Liver (tissue), 8 donors: ENCODE measurements at regions not wholly inside any gene's neighbourhood (a gene's known extent, or its start where the extent isn't known, plus 50 kb on each side); places are given as distances from the start of the nearest gene placed in this dataset.

Experiments used
- DNase-seq: peaks from one replicate; pipeline ENCODE4 v3.0.0-alpha.2; 2017; ENCODE audit warnings: low spot score
- H3K27ac ChIP-seq, 2 donors: one replicate each; pipeline ENCODE4 v1.7.0; 2013; ENCODE audit warnings: inconsistent platforms in 2 of 2, low read length in 2 of 2, control low read depth in 1 of 2, low read depth in 1 of 2, mild to moderate bottlenecking in 1 of 2
- H3K27me3 ChIP-seq, 4 donors: one replicate each; pipeline versions ENCODE4 v1.6.1 to v1.7.0; 2013; ENCODE audit warnings: low read length in 3 of 4, inconsistent platforms in 1 of 4, mild to moderate bottlenecking in 1 of 4, moderate library complexity in 1 of 4; ENCODE audit not compliant: control insufficient read depth in 4 of 4, insufficient read depth in 4 of 4
- H3K36me3 ChIP-seq, 4 donors: one replicate each; pipeline versions ENCODE4 v1.6.1 to v1.7.0; 2013; ENCODE audit warnings: low read length in 3 of 4, mild to moderate bottlenecking in 3 of 4, low read depth in 1 of 4, moderate library complexity in 1 of 4; ENCODE audit not compliant: control insufficient read depth in 4 of 4, insufficient read depth in 3 of 4
- H3K4me1 ChIP-seq, 4 donors: one replicate each; pipeline versions ENCODE4 v1.6.1 to v1.7.0; 2013; ENCODE audit warnings: low read length in 3 of 4, mild to moderate bottlenecking in 3 of 4, moderate library complexity in 1 of 4; ENCODE audit not compliant: control insufficient read depth in 4 of 4, insufficient read depth in 4 of 4
- H3K4me3 ChIP-seq, 3 donors: one replicate each; pipeline versions ENCODE4 v1.6.1 to v1.7.0; 2013; ENCODE audit warnings: low read length in 3 of 3, control low read depth in 1 of 3, low read depth in 1 of 3, mild to moderate bottlenecking in 1 of 3
- H3K9ac ChIP-seq, 2 donors: one replicate each; pipeline ENCODE4 v1.7.0; 2013; ENCODE audit warnings: low read length in 2 of 2, mild to moderate bottlenecking in 2 of 2, moderate library complexity in 2 of 2, control low read depth in 1 of 2, low read depth in 1 of 2
- H3K9me3 ChIP-seq, 4 donors: one replicate each; pipeline versions ENCODE4 v1.6.1 to v1.7.0; 2013; ENCODE audit warnings: low read length in 3 of 4; ENCODE audit not compliant: control insufficient read depth in 4 of 4
- EGR1 ChIP-seq, 2 donors: IDR thresholded peaks; 2 replicates each; pipeline ENCODE4 v1.6.1; 2016 to 2018; ENCODE audit warnings: antibody characterized with exemption in 2 of 2, low read depth in 2 of 2
- GABPA ChIP-seq, 2 donors: IDR thresholded peaks in 1 of 2; conservative IDR thresholded peaks in 1 of 2; 2 replicates each; pipeline ENCODE4 v1.6.1; 2016; ENCODE audit warnings: antibody characterized with exemption in 2 of 2, mild to moderate bottlenecking in 1 of 2, moderate library complexity in 1 of 2
- HNF4A ChIP-seq, 2 donors: conservative IDR thresholded peaks; 2 replicates each; pipeline ENCODE4 v1.6.1; 2016; ENCODE audit warnings: antibody characterized with exemption in 2 of 2, mild to moderate bottlenecking in 2 of 2
- HNF4G ChIP-seq: IDR thresholded peaks from 2 replicates; pipeline ENCODE4 v1.6.1; 2016; ENCODE audit warnings: antibody characterized with exemption
- MAX ChIP-seq: IDR thresholded peaks from 2 replicates; pipeline ENCODE4 v1.6.1; 2016; ENCODE audit warnings: antibody characterized with exemption
- RAD21 ChIP-seq, 2 donors: IDR thresholded peaks; 2 replicates each; pipeline ENCODE4 v1.6.1; 2016; ENCODE audit warnings: antibody characterized with exemption in 2 of 2, mild to moderate bottlenecking in 2 of 2
- RXRA ChIP-seq, 2 donors: IDR thresholded peaks; 2 replicates each; pipeline ENCODE4 v1.6.1; 2017 to 2018; ENCODE audit warnings: antibody characterized with exemption in 2 of 2, mild to moderate bottlenecking in 1 of 2
- SP1 ChIP-seq: IDR thresholded peaks from 2 replicates; pipeline ENCODE4 v1.6.1; 2018; ENCODE audit warnings: antibody characterized with exemption, mild to moderate bottlenecking
- TAF1 ChIP-seq: conservative IDR thresholded peaks from 2 replicates; pipeline ENCODE4 v1.6.1; 2016; ENCODE audit warnings: antibody characterized with exemption, mild to moderate bottlenecking
- YY1 ChIP-seq: IDR thresholded peaks from 2 replicates; pipeline ENCODE4 v1.6.1; 2016; ENCODE audit warnings: antibody characterized with exemption, mild to moderate bottlenecking
- WGBS: extraction: QIAGEN DNeasy Blood & Tissue Kit; methylation state at CpG from one replicate; pipeline ENCODE4 v1.1.7; 2013; 5-methylcytosine and 5-hydroxymethylcytosine counted together
- TF ChIP-seq, protein P1 (sequence below): IDR thresholded peaks from 2 replicates; pipeline ENCODE4 v1.6.1; 2016; ENCODE audit warnings: antibody characterized with exemption
- TF ChIP-seq, protein P2 (sequence below): IDR thresholded peaks from 2 replicates; pipeline ENCODE4 v1.6.1; 2016; ENCODE audit warnings: antibody characterized with exemption
- TF ChIP-seq, protein P3 (sequence below): fragments of 150-350 bp; IDR thresholded peaks from 2 replicates; pipeline ENCODE4 v1.5.1; 2017; ENCODE audit warnings: improper control_type of control experiment, low read depth, low read length; ENCODE audit not compliant: missing input control
- donor health status: healthy.
- donor health status: healthy.
- donor health status: healthy.
- donor health status: healthy.
- donor health status: healthy.

DNA sequence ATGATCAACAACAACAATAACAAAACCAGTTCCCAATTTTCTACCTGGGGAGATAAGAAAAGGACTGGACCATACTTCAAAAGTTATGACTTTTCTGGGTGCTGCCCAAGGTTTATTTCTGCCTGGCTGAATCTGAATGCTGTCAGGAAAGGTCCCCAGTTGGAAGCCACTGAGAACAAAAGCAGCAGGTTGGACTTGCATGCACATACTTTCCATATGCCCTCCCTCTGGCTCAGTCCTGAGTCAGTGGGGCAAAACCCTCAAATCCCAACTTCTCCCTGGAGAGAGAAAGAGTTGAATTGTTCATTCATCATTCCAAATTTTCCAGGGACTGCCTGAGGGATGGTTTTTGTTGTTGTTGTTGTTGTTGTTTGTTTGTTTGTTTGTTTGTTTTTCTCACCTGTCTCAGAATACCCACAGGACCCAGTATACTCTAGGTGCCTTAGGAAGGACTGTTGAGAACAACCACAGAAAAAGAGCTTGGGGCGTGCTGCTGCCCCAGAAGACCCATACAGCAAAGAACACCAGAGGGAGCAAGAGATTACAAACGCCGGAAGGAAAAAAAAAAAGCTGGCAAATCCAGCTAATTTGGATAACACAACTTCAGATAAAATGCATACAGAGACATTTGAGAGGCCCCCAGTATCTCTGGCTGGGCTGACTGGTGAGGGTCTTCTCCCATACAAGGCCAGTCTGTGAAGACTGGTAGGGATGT is 138.9 kb upstream of the INPP4B start:
- no peak overlapping the region for H3K27ac ChIP-seq
- H3K36me3 ChIP-seq, result no peaks in the 10 kb centered on the region
- H3K9me3 ChIP-seq, result no peaks in the 10 kb centered on the region
- H3K27me3 ChIP-seq, result peaks cover 0 to 3% (median 0%) of the 10 kb centered on the region in 4 donors
- DNase-seq, result no peak
- 15% methylated on average over 3 of the region's 3 CpGs for WGBS
- no peak overlapping the region for H3K9ac ChIP-seq
- no peak overlapping the region for H3K4me3 ChIP-seq
- no peaks in the 10 kb centered on the region for H3K4me1 ChIP-seq
- TF ChIP-seq, protein P1, sequence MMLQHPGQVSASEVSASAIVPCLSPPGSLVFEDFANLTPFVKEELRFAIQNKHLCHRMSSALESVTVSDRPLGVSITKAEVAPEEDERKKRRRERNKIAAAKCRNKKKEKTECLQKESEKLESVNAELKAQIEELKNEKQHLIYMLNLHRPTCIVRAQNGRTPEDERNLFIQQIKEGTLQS, result no peak
- TF ChIP-seq HNF4A (conservative IDR thresholded peaks at IDR 0.05), result no peak
- no peak for TF ChIP-seq MAX
- no peak for TF ChIP-seq SP1
- TF ChIP-seq, protein P2, sequence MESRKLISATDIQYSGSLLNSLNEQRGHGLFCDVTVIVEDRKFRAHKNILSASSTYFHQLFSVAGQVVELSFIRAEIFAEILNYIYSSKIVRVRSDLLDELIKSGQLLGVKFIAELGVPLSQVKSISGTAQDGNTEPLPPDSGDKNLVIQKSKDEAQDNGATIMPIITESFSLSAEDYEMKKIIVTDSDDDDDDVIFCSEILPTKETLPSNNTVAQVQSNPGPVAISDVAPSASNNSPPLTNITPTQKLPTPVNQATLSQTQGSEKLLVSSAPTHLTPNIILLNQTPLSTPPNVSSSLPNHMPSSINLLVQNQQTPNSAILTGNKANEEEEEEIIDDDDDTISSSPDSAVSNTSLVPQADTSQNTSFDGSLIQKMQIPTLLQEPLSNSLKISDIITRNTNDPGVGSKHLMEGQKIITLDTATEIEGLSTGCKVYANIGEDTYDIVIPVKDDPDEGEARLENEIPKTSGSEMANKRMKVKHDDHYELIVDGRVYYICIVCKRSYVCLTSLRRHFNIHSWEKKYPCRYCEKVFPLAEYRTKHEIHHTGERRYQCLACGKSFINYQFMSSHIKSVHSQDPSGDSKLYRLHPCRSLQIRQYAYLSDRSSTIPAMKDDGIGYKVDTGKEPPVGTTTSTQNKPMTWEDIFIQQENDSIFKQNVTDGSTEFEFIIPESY, result no peak
- no peak for TF ChIP-seq RXRA (IDR thresholded peaks at IDR 0.05)
- TF ChIP-seq, protein P3, sequence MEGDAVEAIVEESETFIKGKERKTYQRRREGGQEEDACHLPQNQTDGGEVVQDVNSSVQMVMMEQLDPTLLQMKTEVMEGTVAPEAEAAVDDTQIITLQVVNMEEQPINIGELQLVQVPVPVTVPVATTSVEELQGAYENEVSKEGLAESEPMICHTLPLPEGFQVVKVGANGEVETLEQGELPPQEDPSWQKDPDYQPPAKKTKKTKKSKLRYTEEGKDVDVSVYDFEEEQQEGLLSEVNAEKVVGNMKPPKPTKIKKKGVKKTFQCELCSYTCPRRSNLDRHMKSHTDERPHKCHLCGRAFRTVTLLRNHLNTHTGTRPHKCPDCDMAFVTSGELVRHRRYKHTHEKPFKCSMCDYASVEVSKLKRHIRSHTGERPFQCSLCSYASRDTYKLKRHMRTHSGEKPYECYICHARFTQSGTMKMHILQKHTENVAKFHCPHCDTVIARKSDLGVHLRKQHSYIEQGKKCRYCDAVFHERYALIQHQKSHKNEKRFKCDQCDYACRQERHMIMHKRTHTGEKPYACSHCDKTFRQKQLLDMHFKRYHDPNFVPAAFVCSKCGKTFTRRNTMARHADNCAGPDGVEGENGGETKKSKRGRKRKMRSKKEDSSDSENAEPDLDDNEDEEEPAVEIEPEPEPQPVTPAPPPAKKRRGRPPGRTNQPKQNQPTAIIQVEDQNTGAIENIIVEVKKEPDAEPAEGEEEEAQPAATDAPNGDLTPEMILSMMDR, result peak; percentile 39
- TF ChIP-seq RAD21 (IDR thresholded peaks at IDR 0.05), result peak; percentile 65 to 73
- TF ChIP-seq EGR1 (IDR thresholded peaks at IDR 0.05; ENCODE audit: low read depth in 2 of 2), result no peak

DNA sequence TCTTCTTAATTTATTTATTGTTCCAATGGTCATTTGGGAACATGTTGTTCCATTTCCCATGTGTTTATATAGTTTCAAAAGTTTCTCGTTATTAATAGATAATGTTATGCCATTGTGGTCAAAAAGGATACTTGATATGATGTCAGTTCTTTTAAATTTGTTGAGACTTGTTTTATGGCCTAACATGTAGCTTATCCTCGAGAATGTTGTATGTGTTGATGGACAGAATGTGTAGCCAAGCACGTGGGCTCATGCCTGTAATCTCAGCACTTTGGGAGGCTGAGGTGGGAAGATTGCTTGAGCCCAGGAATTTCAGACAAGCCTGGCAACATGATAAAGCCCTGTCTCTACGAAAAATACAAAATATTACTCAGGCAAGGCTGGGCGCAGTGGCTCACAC is 168.5 kb upstream of the USP38 start:
- peaks cover 0 to 4% (median 0%) of the 10 kb centered on the region in 4 donors for H3K9me3 ChIP-seq
- no peaks in the 10 kb centered on the region for H3K27me3 ChIP-seq
- no peak overlapping the region for H3K27ac ChIP-seq
- H3K4me3 ChIP-seq, result no peak overlapping the region
- DNase-seq, result no peak
- TF ChIP-seq, protein P1, result no peak
- TF ChIP-seq, protein P3, result no peak
- TF ChIP-seq TAF1 (no peak), GABPA (IDR thresholded peaks at IDR 0.05 in 1 of 2, conservative IDR thresholded peaks at IDR 0.05 in 1 of 2) (no peak), MAX (no peak), HNF4G (no peak), SP1 (no peak), YY1 (no peak)
- TF ChIP-seq, protein P2, result no peak
- no peaks in the 10 kb centered on the region for H3K36me3 ChIP-seq
- H3K4me1 ChIP-seq, result peaks cover 0 to 1% (median 0%) of the 10 kb centered on the region in 4 donors
- H3K9ac ChIP-seq, result no peak overlapping the region
- 54% methylated on average over 5 of the region's 5 CpGs for WGBS
